ENCODE measurements at regions not wholly inside any gene's neighbourhood (a gene's known extent, or its start where the extent isn't known, plus 50 kb on each side); places are given as distances from the start of the nearest gene placed in this dataset.
"Not testable (repeated sequence)": the region's sequence is repeated elsewhere in the genome, so short reads cannot be mapped to it uniquely, and the experiment has no call there.

GRCh38 chr13:20304061-20304460 lies 71.9 kb upstream of the GJB6 start:
- TF ChIP-seq CTCF (IDR thresholded peaks at IDR 0.05); POLR2A (IDR thresholded peaks at IDR 0.05); POLR2AphosphoS5 (IDR thresholded peaks at IDR 0.05; ENCODE audit: insufficient read depth in 1 of 2, low read depth in 1 of 2): not testable (repeated sequence)

Data from vagina (tissue), 2 donors.